KMS-11 (cell line): ENCODE measurements at regions not wholly inside any gene's neighbourhood (a gene's known extent, or its start where the extent isn't known, plus 50 kb on each side); places are given as distances from the start of the nearest gene placed in this dataset.

Experiments
- H2AFZ ChIP-seq: fragments of 200-600 bp; sonication (generic); 2 replicates; pipeline ENCODE4 v1.6.1; 2016; ENCODE audit warnings: antibody characterized with exemption, mixed run types, low read depth
- H3K27ac ChIP-seq: fragments of 200-600 bp; sonication (generic); 2 replicates; pipeline ENCODE4 v1.6.1; 2016; ENCODE audit warnings: mild to moderate bottlenecking, mixed run types
- H3K27me3 ChIP-seq: fragments of 200-600 bp; sonication (generic); 2 replicates; pipeline ENCODE4 v1.6.1; 2017; ENCODE audit warnings: mild to moderate bottlenecking, low read depth, mixed run types, moderate library complexity; ENCODE audit not compliant: insufficient read depth
- H3K36me3 ChIP-seq: fragments of 200-600 bp; sonication (generic); 2 replicates; pipeline ENCODE4 v1.6.1; 2017; ENCODE audit warnings: mild to moderate bottlenecking, mixed run types; ENCODE audit not compliant: insufficient read depth
- H3K4me1 ChIP-seq: fragments of 200-600 bp; sonication (generic); 2 replicates; pipeline ENCODE4 v1.6.1; 2016; ENCODE audit warnings: mild to moderate bottlenecking, low read depth, mixed run types; ENCODE audit not compliant: poor library complexity, severe bottlenecking
- H3K4me2 ChIP-seq: fragments of 200-600 bp; sonication (generic); 2 replicates; pipeline ENCODE4 v1.7.0; 2016; ENCODE audit warnings: mild to moderate bottlenecking, mixed run types
- H3K4me3 ChIP-seq: fragments of 200-600 bp; sonication (generic); IDR thresholded peaks from 2 replicates; pipeline ENCODE4 v1.6.1; 2017; ENCODE audit warnings: low read depth, low read length, mixed read lengths; ENCODE audit not compliant: insufficient read depth
- H3K79me2 ChIP-seq: fragments of 200-600 bp; sonication (generic); 2 replicates; pipeline ENCODE4 v1.6.1; 2016; ENCODE audit warnings: low read depth, mixed run types; ENCODE audit not compliant: insufficient read depth
- H3K9ac ChIP-seq: fragments of 200-600 bp; sonication (generic); 2 replicates; pipeline ENCODE4 v1.6.1; 2016; ENCODE audit warnings: mild to moderate bottlenecking, mixed run types
- H4K20me1 ChIP-seq: fragments of 200-600 bp; sonication (generic); 2 replicates; pipeline ENCODE4 v1.6.1; 2016; ENCODE audit warnings: mild to moderate bottlenecking, mixed run types; ENCODE audit not compliant: insufficient read depth
- TF ChIP-seq, protein P1 (sequence below): fragments of 200-600 bp; sonication (generic); conservative IDR thresholded peaks from 2 replicates; pipeline ENCODE4 v1.6.1; 2017; ENCODE audit warnings: low read depth, mild to moderate bottlenecking, antibody characterized with exemption, low read length, moderate library complexity, mixed read lengths

DNA sequence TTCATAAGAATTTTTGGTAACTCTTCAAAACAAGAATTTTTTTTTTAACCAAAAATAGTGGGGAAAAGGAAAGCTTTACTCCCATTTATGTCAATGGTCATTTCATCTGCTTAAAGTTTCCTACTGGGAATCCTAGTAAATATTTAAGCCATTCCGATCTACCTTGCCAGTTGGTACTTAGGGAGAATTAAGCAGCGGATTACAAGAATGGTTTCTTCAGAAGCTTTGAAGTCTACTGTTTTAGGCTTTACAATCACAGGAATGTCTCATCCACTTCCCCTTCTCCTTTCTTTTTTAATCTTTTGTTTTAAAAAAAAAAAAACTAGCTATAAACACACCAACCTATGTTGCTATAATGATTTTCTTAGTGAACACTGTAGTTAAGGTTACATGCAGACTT is 341.4 kb upstream of the ATP11B start:
- no peaks in the 10 kb centered on the region for H3K27me3 ChIP-seq
- H3K4me1 ChIP-seq = no peaks in the 10 kb centered on the region
- no peak overlapping the region for H3K9ac ChIP-seq
- H3K27ac ChIP-seq = no peak overlapping the region
- no peak overlapping the region for H3K4me3 ChIP-seq
- no peak overlapping the region for H2AFZ ChIP-seq
- no peaks in the 10 kb centered on the region for H4K20me1 ChIP-seq
- no peaks in the 10 kb centered on the region for H3K36me3 ChIP-seq
- no peak overlapping the region for H3K4me2 ChIP-seq
- no peaks in the 10 kb centered on the region for H3K79me2 ChIP-seq
- TF ChIP-seq, protein P1, sequence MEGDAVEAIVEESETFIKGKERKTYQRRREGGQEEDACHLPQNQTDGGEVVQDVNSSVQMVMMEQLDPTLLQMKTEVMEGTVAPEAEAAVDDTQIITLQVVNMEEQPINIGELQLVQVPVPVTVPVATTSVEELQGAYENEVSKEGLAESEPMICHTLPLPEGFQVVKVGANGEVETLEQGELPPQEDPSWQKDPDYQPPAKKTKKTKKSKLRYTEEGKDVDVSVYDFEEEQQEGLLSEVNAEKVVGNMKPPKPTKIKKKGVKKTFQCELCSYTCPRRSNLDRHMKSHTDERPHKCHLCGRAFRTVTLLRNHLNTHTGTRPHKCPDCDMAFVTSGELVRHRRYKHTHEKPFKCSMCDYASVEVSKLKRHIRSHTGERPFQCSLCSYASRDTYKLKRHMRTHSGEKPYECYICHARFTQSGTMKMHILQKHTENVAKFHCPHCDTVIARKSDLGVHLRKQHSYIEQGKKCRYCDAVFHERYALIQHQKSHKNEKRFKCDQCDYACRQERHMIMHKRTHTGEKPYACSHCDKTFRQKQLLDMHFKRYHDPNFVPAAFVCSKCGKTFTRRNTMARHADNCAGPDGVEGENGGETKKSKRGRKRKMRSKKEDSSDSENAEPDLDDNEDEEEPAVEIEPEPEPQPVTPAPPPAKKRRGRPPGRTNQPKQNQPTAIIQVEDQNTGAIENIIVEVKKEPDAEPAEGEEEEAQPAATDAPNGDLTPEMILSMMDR = no peak

DNA sequence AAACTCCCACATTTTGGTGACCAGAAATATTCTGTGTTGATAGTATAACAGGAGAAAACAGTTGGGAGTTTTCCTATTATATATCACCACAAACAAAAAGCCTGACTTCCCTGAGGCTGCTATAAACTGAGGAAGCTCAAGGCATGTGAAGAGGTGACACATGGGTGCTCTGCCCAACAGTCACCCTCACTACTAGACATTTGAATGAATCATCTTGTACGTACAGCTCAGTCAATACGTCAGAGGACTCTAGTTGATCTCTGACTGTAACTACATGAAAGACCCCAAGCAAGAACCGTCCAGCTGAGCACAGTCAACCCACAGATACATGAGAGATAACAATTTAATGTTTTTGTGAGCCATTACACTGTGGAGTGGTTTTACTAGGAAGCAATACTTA is 338.3 kb upstream of the ATP11B start:
- H3K4me2 ChIP-seq = no peak overlapping the region
- H3K4me1 ChIP-seq = no peaks in the 10 kb centered on the region
- H3K27ac ChIP-seq = no peak overlapping the region
- TF ChIP-seq, protein P1 = no peak
- H4K20me1 ChIP-seq = no peaks in the 10 kb centered on the region
- no peak overlapping the region for H2AFZ ChIP-seq
- no peak overlapping the region for H3K9ac ChIP-seq
- no peaks in the 10 kb centered on the region for H3K79me2 ChIP-seq
- no peak overlapping the region for H3K4me3 ChIP-seq
- H3K36me3 ChIP-seq = no peaks in the 10 kb centered on the region
- H3K27me3 ChIP-seq = no peaks in the 10 kb centered on the region

DNA sequence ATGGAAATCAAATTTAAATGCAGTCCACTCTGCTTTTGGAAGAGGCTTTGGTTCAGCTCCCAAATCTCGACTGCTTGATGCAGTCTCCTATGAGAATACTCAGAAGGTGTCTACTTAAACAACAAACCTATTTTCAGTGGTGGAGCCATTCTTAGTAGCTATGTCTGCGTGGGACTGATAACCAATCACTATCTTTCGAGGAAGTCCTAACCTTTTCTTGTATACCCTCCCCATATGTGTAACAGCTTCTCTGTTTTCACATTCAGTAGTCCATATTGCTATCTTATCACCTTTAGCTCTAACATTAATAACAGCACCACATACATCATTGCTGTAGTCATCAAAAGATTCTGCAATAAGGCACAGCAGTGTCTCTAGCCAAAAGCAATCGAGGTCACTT is 333.0 kb upstream of the ATP11B start:
- Histone ChIP-seq H2AFZ (no peak overlapping the region), H3K4me1 (peaks cover 13% of the 10 kb centered on the region), H3K4me3 (no peak overlapping the region), H3K27ac (no peak overlapping the region), H3K36me3 (no peaks in the 10 kb centered on the region), H3K79me2 (no peaks in the 10 kb centered on the region), H3K27me3 (no peaks in the 10 kb centered on the region), H3K4me2 (no peak overlapping the region), H3K9ac (no peak overlapping the region), H4K20me1 (no peaks in the 10 kb centered on the region)
- TF ChIP-seq, protein P1 = no peak

DNA sequence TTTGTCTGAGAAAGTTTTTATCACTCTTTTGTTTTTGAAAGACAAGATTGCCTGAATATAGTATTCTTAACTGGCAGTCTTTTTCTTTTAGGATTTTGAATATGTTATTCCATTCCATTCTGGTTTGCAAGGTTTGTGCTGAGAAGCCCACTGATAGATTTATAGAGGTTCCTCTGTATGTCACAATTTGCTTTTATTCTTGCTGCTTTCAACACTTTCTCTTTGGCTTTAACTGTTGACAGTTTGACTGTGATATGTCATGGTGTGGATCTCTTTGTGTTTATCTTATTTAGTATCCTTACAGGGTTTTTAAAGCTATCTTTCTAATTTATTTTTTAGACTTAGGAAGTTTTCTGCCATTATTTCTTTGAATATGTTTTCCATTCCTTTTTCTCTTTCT is 331.2 kb upstream of the ATP11B start:
- H3K9ac ChIP-seq = no peak overlapping the region
- TF ChIP-seq, protein P1 = no peak
- H4K20me1 ChIP-seq = no peaks in the 10 kb centered on the region
- H3K79me2 ChIP-seq = no peaks in the 10 kb centered on the region
- H3K36me3 ChIP-seq = no peaks in the 10 kb centered on the region
- peaks cover 31% of the 10 kb centered on the region for H3K4me1 ChIP-seq
- H3K27me3 ChIP-seq = no peaks in the 10 kb centered on the region
- H2AFZ ChIP-seq = no peak overlapping the region
- no peak overlapping the region for H3K27ac ChIP-seq
- no peak overlapping the region for H3K4me2 ChIP-seq
- H3K4me3 ChIP-seq = no peak overlapping the region
